A673 (cell line): ENCODE measurements at regions not wholly inside any gene's neighbourhood (a gene's known extent, or its start where the extent isn't known, plus 50 kb on each side); places are given as distances from the start of the nearest gene placed in this dataset.

Experiments used
- BruUV-seq: library from RNA; stranded (reverse); fragments of 400-500 nt; replicated peaks from 2 replicates; lab custom pipeline; 2021; lab: Mats Ljungman, UMichigan
- CTCF ChIA-PET: fragments of 300-600 bp; sonication (Branson Sonifier 250); formaldehyde crosslinking; loops from one replicate; lab custom pipeline; 2022; ENCODE audit warnings: antibody characterized with exemption; lab: Charles Lee
- POLR2A ChIA-PET: fragments of 300-600 bp; sonication (Branson Sonifier 250); formaldehyde crosslinking; loops from one replicate; lab custom pipeline; 2022; ENCODE audit warnings: antibody characterized with exemption; ENCODE audit not compliant: low non-redundant PET; lab: Charles Lee
- DNase-seq: peaks from one replicate; pipeline ENCODE4 v3.0.0-alpha.2; 2015; ENCODE audit warnings: low spot score
- H3K27ac ChIP-seq: fragments of 200-600 bp; sonication (generic); 2 replicates; pipeline ENCODE4 v1.5.1; 2016; ENCODE audit warnings: mixed run types, low read depth, mild to moderate bottlenecking, mixed read lengths, antibody characterized with exemption, low read length; ENCODE audit not compliant: poor library complexity, severe bottlenecking
- H3K27me3 ChIP-seq: fragments of 200-600 bp; sonication (generic); replicated peaks from 2 replicates; pipeline ENCODE4 v1.6.1; 2017; ENCODE audit warnings: mixed run types, low read depth, mild to moderate bottlenecking, mixed read lengths, antibody characterized with exemption, low read length; ENCODE audit not compliant: insufficient read depth, poor library complexity
- H3K36me3 ChIP-seq: fragments of 200-600 bp; sonication (generic); 2 replicates; pipeline ENCODE4 v1.6.1; 2016; ENCODE audit warnings: mixed run types, mild to moderate bottlenecking, mixed read lengths, antibody characterized with exemption, low read length; ENCODE audit not compliant: insufficient read depth, poor library complexity, severe bottlenecking
- H3K4me1 ChIP-seq: fragments of 200-600 bp; sonication (generic); 2 replicates; pipeline ENCODE4 v1.6.1; 2017; ENCODE audit warnings: mixed run types, mild to moderate bottlenecking, mixed read lengths, antibody characterized with exemption, low read length; ENCODE audit not compliant: insufficient read depth, poor library complexity, severe bottlenecking
- H3K4me3 ChIP-seq: fragments of 200-600 bp; sonication (generic); 2 replicates; pipeline ENCODE4 v1.5.1; 2016; ENCODE audit warnings: low read depth, mixed run types, mild to moderate bottlenecking, mixed read lengths, low read length; ENCODE audit not compliant: poor library complexity, severe bottlenecking
- H3K9me3 ChIP-seq: fragments of 200-600 bp; sonication (generic); 2 replicates; pipeline ENCODE4 v1.6.1; 2016; ENCODE audit warnings: mixed run types, low read depth, mild to moderate bottlenecking, mixed read lengths, antibody characterized with exemption, low read length; ENCODE audit not compliant: poor library complexity, severe bottlenecking
- CTCF ChIP-seq: fragments of 300-800, 200-600 bp; sonication (generic); conservative IDR thresholded peaks from 2 replicates; pipeline ENCODE4 v1.5.1; 2017; ENCODE audit warnings: low read depth, mild to moderate bottlenecking, antibody characterized with exemption, low read length, moderate library complexity, mixed read lengths
- EZH2 ChIP-seq: fragments of 200-600 bp; sonication (generic); IDR thresholded peaks from 2 replicates; pipeline ENCODE4 v1.6.1; 2017; ENCODE audit warnings: borderline replicate concordance, low read depth, mild to moderate bottlenecking, mixed read lengths, antibody characterized with exemption, low read length; ENCODE audit not compliant: poor library complexity, severe bottlenecking
- intact Hi-C: fragments of 100-400 bp; cut with micrococcal nuclease; formaldehyde crosslinking; loops from one replicate; pipeline ENCODE4 v1.10.0; 2022; ENCODE audit not compliant: unreplicated experiment

DNA sequence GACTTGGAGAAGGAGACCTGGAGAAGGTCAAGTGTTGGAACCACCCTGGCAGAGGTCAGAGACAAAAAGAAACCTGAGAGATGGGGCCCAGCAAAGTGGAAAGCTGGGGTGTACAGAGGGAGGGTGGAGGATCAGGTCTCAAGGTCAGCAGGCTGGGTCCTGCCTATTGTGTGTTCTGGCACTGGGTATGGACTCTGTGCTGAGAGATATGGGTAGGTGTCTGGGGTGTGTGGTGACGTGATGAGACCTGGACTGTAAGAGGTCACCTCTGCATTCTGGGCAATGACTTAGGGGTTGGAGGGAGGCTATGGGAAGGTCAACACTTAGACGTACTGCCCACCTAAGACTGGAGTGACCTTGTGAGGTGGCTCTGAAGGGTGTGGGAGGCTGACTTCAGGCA is 88.1 kb downstream of the SCGB2B2 start:
- ChIA-PET POLR2A (no interaction called here), CTCF (no interaction called here)
- TF ChIP-seq EZH2, result no peak
- TF ChIP-seq CTCF, result no peak
- intact Hi-C loops, result no loop called here
- no peaks in the 10 kb centered on the region for H3K36me3 ChIP-seq
- BruUV-seq, result no TSS peak
- no peak overlapping the region for H3K4me3 ChIP-seq
- no peaks in the 10 kb centered on the region for H3K4me1 ChIP-seq
- H3K9me3 ChIP-seq, result no peaks in the 10 kb centered on the region
- H3K27me3 ChIP-seq, result peaks cover 11% of the 10 kb centered on the region
- no peak for DNase-seq
- H3K27ac ChIP-seq, result no peak overlapping the region

- Histone ChIP-seq H3K4me1 (no peaks in the 10 kb centered on the region), H3K4me3 (no peak overlapping the region), H3K9me3 (no peaks in the 10 kb centered on the region), H3K36me3 (no peaks in the 10 kb centered on the region), H3K27ac (no peak overlapping the region), H3K27me3 (peaks cover 11% of the 10 kb centered on the region)
- BruUV-seq, result no TSS peak
- no peak for TF ChIP-seq EZH2
- no peak for TF ChIP-seq CTCF
- ChIA-PET CTCF (no interaction called here), POLR2A (no interaction called here)
- intact Hi-C loops, result no loop called here
- no peak for DNase-seq
Observed at GRCh38 chr19:34588249-34588648, 88.7 kb downstream of the SCGB2B2 start.

DNA sequence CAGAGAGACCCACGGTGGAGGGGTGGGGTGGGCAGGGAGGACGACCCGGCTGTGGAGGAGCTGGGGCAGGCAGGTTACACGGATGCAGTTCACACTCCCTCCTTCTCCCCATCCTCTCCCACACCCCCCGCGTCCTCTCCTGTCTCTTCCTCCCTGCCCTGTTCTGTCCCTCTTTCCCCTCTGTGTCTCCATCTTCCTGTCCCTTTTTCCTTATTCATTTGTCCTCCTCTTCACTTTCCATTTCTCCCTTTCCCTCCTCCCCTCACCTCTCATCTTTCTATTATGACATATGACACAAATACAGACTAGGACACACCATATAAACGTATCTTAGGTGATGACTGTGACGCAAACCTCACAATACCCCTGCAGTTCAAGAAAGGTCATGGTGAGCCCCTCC is 96.6 kb downstream of the SCGB2B2 start:
- H3K27me3 ChIP-seq, result peaks cover 3% of the 10 kb centered on the region
- ChIA-PET CTCF (no interaction called here), POLR2A (no interaction called here)
- no peaks in the 10 kb centered on the region for H3K9me3 ChIP-seq
- TF ChIP-seq CTCF (no peak), EZH2 (no peak)
- no TSS peak for BruUV-seq
- no peak overlapping the region for H3K4me3 ChIP-seq
- no peaks in the 10 kb centered on the region for H3K36me3 ChIP-seq
- H3K4me1 ChIP-seq, result no peaks in the 10 kb centered on the region
- intact Hi-C loops, result no loop called here
- H3K27ac ChIP-seq, result no peak overlapping the region
- no peak for DNase-seq

GRCh38 chr19:34580055-34580336 is 97.0 kb downstream of the SCGB2B2 start:
- no peaks in the 10 kb centered on the region for H3K4me1 ChIP-seq
- intact Hi-C loops, result no loop called here
- no peak for DNase-seq
- CTCF ChIA-PET, result no interaction called here
- H3K27me3 ChIP-seq, result no peaks in the 10 kb centered on the region
- POLR2A ChIA-PET, result no interaction called here
- H3K36me3 ChIP-seq, result no peaks in the 10 kb centered on the region
- H3K27ac ChIP-seq, result no peak overlapping the region
- no peaks in the 10 kb centered on the region for H3K9me3 ChIP-seq
- no TSS peak for BruUV-seq
- TF ChIP-seq EZH2, result no peak
- no peak overlapping the region for H3K4me3 ChIP-seq
